Heart left ventricle (tissue), 13 donors: ENCODE measurements at regions not wholly inside any gene's neighbourhood (a gene's known extent, or its start where the extent isn't known, plus 50 kb on each side); places are given as distances from the start of the nearest gene placed in this dataset.

Source experiments
- POLR2A ChIP-seq, 2 donors: fragments of 450-650 bp; IDR thresholded peaks; one replicate each; pipeline ENCODE4 v1.6.1; 2017; ENCODE audit warnings: antibody characterized with exemption in 2 of 2, mild to moderate bottlenecking in 2 of 2, moderate library complexity in 2 of 2
- TF ChIP-seq, protein P1 (sequence below), 12 donors: fragments of 200-600 bp; sonication (generic) in 4 of 12; IDR thresholded peaks; one replicate each; pipeline versions ENCODE4 v1.5.0 to v1.8.0; 2018 to 2022; ENCODE audit warnings: antibody characterized with exemption in 12 of 12, mild to moderate bottlenecking in 5 of 12
- donor health status: ischemic (EF 13 %, LVEDD 7.1; RV severe dilation, severe dysfunction).
- donor health status: DM: no; HTN: yes; CAD: no.
- donor health status: DM: no; HTN: no; CAD: no.
- donor health status: ischemic (EF 25% LVEDD 6.9; RV normal size, moderate dysfunction).
- donor health status: ischemic (EF 25% LVEDD 5.7; RV mildly dilated, moderate dysfunction).
- donor health status: ischemic (EF 35%, LVEDD 5.7; RV mildly dilated, moderate dysfunction).
- donor health status: nonischemic (EF 11% LVEDD 7.7; RV severe dilation, severe dysfunction).
- donor health status: DM: yes; HTN: yes; CAD: no.
- donor health status: PGD.
- donor health status: ischemic (EF 29% LVEDD 5.4; RV normal size, mild dysfunction).
- donor health status: nonischemic (EF 23%, LVEDD 6.1; RV moderate dilation, normal function).

DNA sequence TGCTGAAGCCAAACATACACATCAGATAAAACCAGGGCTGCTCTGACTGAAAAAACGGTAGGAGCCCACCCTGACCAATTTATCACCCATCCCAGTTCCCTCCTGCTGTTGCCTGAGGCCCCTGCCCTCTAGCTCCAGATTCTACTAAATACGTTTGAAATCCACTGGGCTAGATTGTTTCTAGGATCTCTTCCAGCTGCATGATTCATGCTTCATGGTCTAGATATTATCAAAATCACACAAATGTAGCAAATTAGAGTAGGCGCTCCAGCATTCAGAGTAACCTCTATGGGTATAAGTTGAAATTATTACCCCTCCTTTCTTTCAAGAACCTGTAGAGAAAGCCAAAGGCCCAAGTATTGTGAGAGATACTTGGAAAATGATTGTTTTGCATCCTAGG lies 151.2 kb upstream of the FAM13C start:
- TF ChIP-seq, protein P1, sequence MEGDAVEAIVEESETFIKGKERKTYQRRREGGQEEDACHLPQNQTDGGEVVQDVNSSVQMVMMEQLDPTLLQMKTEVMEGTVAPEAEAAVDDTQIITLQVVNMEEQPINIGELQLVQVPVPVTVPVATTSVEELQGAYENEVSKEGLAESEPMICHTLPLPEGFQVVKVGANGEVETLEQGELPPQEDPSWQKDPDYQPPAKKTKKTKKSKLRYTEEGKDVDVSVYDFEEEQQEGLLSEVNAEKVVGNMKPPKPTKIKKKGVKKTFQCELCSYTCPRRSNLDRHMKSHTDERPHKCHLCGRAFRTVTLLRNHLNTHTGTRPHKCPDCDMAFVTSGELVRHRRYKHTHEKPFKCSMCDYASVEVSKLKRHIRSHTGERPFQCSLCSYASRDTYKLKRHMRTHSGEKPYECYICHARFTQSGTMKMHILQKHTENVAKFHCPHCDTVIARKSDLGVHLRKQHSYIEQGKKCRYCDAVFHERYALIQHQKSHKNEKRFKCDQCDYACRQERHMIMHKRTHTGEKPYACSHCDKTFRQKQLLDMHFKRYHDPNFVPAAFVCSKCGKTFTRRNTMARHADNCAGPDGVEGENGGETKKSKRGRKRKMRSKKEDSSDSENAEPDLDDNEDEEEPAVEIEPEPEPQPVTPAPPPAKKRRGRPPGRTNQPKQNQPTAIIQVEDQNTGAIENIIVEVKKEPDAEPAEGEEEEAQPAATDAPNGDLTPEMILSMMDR (IDR thresholded peaks at IDR 0.05), result no peak
- TF ChIP-seq POLR2A (IDR thresholded peaks at IDR 0.05), result no peak
